G401.6 (cell line): ENCODE measurements at regions not wholly inside any gene's neighbourhood (a gene's known extent, or its start where the extent isn't known, plus 50 kb on each side); places are given as distances from the start of the nearest gene placed in this dataset.
"Not testable (repeated sequence)": the region's sequence is repeated elsewhere in the genome, so short reads cannot be mapped to it uniquely, and the experiment has no call there.

Source experiments
- FAIRE-seq: peaks from 2 replicates; lab custom pipeline; 2012; peaks lifted over from hg19 to GRCh38; lab: Jason Lieb, UNC

GRCh38 chr16:60991886-60992285 is 1044.4 kb downstream of the CDH8 start:
- no peak for FAIRE-seq

DNA sequence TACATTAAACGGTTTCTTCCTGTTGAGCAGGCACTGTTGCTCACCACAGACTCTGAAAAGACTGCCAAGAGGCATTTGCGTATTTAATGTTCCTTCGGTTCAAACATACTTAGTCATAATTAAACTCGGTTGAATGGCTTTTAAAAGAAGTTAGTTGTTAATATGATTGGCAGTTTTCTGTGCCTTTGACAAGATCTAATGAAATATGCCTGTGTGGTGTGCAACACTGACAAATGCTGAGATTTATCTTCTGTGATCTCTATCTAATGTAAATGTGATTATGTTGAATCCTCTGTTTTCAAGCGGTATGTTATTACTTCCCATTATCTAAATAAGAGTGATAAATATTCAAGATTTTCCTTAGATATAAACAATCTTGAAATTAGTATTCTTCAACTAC is 1046.6 kb downstream of the CDH8 start:
- FAIRE-seq = no peak

DNA sequence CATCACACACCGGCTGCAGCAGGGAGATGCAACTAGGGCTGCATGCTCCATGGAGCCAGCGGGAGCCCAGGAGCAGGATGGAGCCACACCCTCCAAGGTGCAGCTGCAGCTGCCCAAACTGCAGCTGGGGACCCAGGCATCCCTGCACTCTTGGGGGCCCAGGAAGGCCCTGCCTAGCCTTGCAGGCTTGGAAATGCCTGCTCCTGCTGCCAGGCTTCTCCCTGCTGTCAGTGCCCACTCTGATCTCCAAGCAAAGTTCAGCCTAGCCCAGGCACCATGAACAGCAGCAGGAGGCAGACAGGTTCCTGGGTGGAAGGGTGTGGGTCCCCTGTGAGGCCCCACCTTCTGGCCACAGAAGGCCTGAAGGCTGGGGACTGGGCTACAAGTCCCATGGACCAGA is 1057.1 kb downstream of the CDH8 start:
- FAIRE-seq = no peak

GRCh38 chr16:60949800-60950199 is 1086.4 kb downstream of the CDH8 start:
- FAIRE-seq = no peak

- FAIRE-seq = no peak
Observed at GRCh38 chr16:60945225-60945624, 1091.0 kb downstream of the CDH8 start.

GRCh38 chr16:60936189-60936588 is 1100.0 kb downstream of the CDH8 start:
- FAIRE-seq = not testable (repeated sequence)

- FAIRE-seq = no peak
Observed at GRCh38 chr16:60932600-60932999, 1103.6 kb downstream of the CDH8 start.

GRCh38 chr16:60930291-60930690 is 1105.9 kb downstream of the CDH8 start:
- no peak for FAIRE-seq

GRCh38 chr16:60922920-60923319 is 1113.3 kb downstream of the CDH8 start:
- FAIRE-seq = no peak

- FAIRE-seq = no peak
Observed at GRCh38 chr16:60914334-60914733, 1121.9 kb downstream of the CDH8 start.

DNA sequence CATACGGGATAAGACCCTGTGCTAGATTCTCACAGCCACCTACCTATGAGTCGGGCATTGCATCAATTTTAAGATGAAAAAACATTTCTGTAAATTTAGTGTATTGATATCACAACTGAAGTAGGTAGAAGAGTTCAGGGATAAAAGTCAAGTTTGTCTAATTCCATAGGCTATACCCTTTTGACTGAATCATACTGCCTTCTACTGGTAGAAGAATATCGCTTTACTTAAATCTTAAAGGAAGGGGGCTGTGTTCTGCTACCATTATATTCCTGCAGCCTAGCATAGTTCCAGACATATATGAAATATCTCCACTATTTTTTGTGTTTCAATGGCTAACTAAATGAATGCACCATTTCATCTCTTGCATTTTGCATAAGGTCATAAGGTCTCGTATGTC is 1128.6 kb downstream of the CDH8 start:
- FAIRE-seq = no peak

DNA sequence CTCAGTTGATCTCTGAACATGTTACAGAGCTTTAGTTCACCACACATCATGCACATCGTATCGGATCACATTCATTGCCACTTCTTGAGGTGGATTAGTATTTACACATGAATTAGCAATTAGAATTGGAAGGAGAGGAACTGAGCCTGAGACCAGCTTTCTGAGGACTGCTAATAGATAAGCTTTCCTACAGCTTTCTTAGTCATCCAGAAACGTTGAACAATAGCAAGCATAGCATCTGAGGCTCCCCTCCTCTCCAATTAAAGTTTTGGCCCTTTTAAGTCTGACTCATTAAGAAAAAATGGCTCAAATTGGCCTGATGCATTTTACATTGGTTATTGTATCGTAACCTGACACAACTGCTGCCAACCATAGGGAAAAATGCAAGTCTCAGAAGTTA is 1130.4 kb downstream of the CDH8 start:
- FAIRE-seq = no peak

DNA sequence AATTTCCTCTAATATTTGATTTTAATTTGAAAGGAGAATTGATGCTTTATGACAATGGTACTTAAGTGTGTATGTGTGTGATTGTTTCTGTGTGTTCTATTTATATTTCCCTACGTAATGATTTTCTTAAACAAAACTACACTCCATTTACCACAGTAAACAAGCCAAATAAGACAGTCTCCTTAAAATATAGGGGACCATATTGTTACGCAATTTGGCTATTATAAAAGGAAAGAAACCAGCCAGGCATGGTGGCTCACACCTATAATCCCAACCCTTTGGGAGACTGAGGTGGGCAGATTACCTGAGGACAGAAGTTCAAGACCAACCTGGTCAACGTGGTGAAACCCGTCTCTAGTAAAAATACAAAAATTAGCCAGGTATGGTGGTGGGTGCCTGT is 1134.1 kb downstream of the CDH8 start:
- FAIRE-seq = no peak

DNA sequence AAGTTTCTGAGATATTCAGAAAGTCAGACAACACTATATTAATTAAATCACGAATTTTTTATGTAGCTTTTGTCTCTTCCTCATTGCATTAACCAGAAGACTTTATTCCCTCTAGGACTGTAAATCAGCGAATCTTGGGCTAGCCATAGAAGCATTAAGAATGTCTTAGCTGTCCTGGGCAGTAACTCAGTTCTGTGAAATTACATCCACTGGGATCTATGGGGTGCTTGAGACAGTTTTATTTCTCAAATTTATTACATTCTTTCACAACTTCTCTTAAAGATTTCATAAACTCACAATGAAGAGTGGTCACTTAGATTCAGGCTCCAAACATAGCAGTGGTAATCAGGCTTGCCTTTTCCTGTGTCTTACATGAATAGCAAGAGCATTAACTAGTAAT is 1153.4 kb downstream of the CDH8 start:
- no peak for FAIRE-seq

- no peak for FAIRE-seq
Observed at GRCh38 chr16:60852635-60853034, 1183.6 kb downstream of the CDH8 start.

- no peak for FAIRE-seq
Observed at GRCh38 chr16:60821661-60822060, 1214.6 kb downstream of the CDH8 start.

GRCh38 chr16:60820361-60820760 is 1215.9 kb downstream of the CDH8 start:
- no peak for FAIRE-seq

DNA sequence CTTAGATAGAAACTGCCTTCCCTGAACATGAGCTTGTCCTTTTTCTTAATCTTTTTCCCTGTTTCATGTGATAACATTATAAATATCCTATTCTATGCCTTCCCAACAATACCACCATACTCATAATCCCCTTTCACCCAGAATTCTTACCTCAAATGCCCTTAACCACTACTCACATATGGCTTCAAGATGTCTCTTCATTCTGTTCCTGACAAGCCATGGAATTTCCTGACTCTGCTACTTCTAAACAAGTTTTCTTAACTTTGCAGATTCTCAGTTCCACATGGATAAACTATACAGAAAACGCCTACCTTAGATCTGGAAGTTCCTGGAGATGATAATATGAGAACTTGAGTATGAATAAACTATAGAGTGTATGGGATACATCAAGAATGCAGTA is 1217.8 kb downstream of the CDH8 start:
- FAIRE-seq = no peak

- no peak for FAIRE-seq
Observed at GRCh38 chr16:60816461-60816860, 1219.8 kb downstream of the CDH8 start.

- FAIRE-seq = no peak
Observed at GRCh38 chr16:60815865-60816264, 1220.4 kb downstream of the CDH8 start.

GRCh38 chr16:60815033-60815432 is 1221.2 kb downstream of the CDH8 start:
- no peak for FAIRE-seq

DNA sequence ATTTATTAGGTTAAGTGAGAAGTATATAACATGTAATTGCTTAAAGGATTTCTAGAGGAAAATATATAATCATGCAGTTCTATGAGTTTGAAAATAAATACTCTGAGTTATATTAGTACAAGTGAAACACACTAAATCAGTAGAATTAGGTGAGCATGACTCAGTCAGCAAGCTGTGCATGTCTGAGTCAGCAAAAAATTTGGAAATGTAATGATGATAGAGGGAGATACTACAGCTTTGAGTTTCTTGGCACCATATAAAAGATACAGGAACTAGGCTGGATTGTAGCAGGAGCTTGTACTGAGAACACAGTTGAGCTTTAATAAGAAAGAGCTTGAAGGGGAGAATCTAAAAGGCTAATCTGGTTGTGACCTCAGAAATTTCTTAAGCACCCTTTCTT is 1224.6 kb downstream of the CDH8 start:
- no peak for FAIRE-seq

GRCh38 chr16:60811051-60811608 is 1225.1 kb downstream of the CDH8 start:
- FAIRE-seq = no peak

DNA sequence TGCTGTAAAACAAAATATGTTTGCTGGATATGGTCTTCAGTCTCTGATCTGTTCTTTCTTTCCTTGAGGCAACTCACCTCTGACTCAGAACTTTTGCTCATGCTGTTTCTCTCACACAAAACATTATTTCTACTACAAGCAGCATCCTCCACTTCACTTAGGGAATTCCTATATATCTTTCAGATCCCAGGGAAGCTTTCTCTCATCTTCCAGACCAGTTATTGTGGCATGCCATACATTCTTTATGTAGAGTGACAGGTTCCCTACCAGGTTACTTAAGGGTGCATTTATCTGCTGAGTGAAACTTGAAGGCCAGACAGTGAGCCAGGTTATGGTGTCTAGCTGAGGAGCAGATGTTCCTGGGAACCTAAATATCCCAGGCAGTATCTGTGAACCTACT is 1226.0 kb downstream of the CDH8 start:
- FAIRE-seq = no peak

DNA sequence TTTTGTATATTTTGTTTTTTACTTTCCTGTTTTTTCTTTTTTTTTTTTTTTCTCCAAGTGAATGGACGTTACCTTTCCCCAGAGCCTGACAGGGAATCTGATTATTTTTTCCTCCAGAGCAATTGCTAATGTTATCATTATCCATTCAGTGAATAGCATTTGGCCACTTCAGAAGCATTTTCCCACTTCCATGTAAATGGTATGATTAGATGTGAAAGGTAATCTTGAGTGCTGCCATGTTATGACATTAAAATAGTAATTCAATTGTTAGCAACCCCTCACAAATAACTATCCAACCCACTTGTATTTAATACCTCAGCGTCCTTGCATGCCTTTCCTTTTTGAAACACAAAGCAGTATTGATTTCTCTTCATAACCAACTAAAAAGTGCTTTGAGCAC is 1243.8 kb downstream of the CDH8 start:
- no peak for FAIRE-seq
